ENCODE measurements at regions not wholly inside any gene's neighbourhood (a gene's known extent, or its start where the extent isn't known, plus 50 kb on each side); places are given as distances from the start of the nearest gene placed in this dataset.

DNA sequence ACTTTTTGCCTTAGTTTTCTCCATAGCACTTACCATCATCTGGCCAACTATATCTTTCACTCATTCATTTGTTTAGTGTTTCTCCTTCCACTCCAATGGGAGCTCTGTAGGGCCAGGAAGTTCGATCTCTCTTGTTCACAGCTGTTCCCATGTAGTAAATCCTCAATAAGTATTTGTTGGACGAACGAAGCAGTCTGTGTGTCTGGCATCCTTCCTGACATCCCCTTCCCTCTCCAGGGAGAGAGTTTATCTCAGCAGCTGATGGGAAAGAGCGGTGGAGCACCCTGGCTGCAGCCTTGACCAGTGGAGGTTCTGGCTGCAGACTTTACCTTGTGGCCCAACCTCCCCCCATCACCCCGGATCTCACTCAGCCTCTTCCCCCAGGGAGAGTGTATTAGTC is 141.7 kb downstream of the CHST1 start:
- TF ChIP-seq POLR2A (IDR thresholded peaks at IDR 0.05) (no peak), CTCF (IDR thresholded peaks at IDR 0.05) (no peak)

All from uterus (tissue), 2 donors.